ENCODE measurements at regions not wholly inside any gene's neighbourhood (a gene's known extent, or its start where the extent isn't known, plus 50 kb on each side); places are given as distances from the start of the nearest gene placed in this dataset.

GRCh38 chr13:58463841-58464240 lies 832.3 kb downstream of the PCDH17 start:
- no peak for TF ChIP-seq CTCF (IDR thresholded peaks at IDR 0.05)
- TF ChIP-seq ZNF263 (CRISPR knock-in tag; IDR thresholded peaks at IDR 0.05; ENCODE audit: low read depth) = no peak
- no peak for TF ChIP-seq TEAD4 (CRISPR knock-in tag; IDR thresholded peaks at IDR 0.05)
- no peak for TF ChIP-seq TEAD1 (CRISPR knock-in tag; IDR thresholded peaks at IDR 0.05)

All from WTC11 (cell line).